AG10803 (cell line): ENCODE measurements at regions not wholly inside any gene's neighbourhood (a gene's known extent, or its start where the extent isn't known, plus 50 kb on each side); places are given as distances from the start of the nearest gene placed in this dataset.
A peak's percentile ranks its signal among the peaks of the same experiment; 100 is the strongest.

ENCODE experiments used
- DNase-seq: peaks from one replicate; pipeline ENCODE4 v3.0.0; 2010; ENCODE audit warnings: low read depth
- H3K4me3 ChIP-seq: 2 replicates; pipeline ENCODE4 v1.5.1; 2011; ENCODE audit warnings: mild to moderate bottlenecking, low read length, control low read depth
- CTCF ChIP-seq: conservative IDR thresholded peaks from 2 replicates; pipeline ENCODE4 v1.5.1; 2011; ENCODE audit warnings: mild to moderate bottlenecking, low read length, control low read depth, inconsistent platforms

DNA sequence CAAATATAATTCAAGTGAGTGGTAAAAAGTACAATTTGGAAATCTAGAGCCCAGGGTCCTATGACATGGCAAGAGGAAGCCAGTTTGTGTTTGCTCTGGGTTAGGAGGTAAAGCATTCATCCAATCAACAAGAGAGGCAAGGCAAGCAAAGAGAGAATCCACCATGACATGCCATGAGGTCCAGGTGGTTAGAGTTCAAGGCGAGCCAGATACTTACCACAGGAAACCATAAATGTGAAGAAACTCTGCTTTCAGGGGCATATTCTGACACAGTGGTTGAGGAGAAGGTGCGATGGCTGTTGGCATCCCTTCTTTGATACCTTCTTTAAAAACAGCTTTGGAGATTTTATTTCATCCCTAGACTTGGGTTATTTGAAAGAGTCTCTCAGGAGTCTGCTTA lies 193.8 kb upstream of the MAN1A1 start:
- TF ChIP-seq CTCF = no peak
- no peak for DNase-seq
- H3K4me3 ChIP-seq = no peak overlapping the region

DNA sequence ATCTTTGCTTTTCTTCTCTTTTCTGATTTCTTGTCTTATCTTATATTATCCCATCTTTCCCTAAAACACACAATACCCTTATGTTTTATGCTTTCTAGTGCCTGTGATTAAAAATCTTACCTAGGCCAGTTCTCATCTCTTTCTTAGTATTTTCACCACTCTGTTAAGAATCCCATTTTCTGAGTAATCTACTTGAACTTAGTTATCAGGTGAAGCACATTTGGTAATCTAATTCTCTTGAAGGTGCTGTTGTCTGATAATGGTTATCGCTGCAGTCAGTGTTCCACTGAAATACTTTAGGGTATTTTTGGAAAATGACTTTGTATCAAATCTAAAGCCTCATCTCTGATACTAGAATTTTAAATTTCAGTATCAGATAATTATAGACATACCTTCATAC lies 192.5 kb upstream of the MAN1A1 start:
- TF ChIP-seq CTCF = no peak
- H3K4me3 ChIP-seq = no peak overlapping the region
- DNase-seq = no peak

DNA sequence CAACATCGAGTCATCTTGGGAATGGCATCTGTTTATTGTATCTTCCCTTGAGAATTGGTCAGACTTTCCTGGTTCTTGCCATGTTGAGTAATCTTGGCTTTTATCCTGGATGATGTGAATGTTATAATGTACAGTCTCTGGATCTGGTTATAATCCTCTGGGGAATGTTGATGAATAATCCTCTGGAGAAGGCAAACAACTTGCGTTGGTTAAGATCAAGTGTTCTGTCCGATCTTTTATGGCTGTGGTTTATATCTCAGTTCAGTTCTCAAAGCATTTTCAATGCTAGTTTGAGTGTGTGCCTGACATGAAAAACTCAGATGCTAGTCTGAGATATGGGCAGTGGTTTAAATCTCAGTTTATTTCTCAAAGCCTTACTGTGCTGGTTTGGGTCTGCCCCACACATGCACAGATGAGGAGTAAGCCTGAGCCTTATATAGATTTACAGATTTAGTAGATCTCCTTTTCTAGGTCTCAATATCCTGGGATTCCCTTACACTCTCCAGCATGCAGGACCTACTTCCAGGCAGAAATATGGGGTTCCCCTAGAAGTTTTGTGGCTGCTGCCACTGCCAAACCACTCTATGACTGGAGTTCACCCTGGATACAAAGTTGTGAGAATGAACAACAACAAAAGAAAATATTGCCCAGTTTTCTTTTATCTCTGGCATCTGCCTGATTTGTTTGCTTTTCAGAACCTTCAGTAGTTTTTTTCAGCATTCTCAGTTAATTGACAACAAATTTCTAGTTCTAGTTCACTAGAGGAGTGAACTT lies 191.8 kb upstream of the MAN1A1 start:
- TF ChIP-seq CTCF = no peak
- peak; percentile 100 for DNase-seq
- H3K4me3 ChIP-seq = no peak overlapping the region

- H3K4me3 ChIP-seq = no peak overlapping the region
- DNase-seq = no peak
- TF ChIP-seq CTCF = no peak
Observed at GRCh38 chr6:119540417-119540816, 190.9 kb upstream of the MAN1A1 start.

DNA sequence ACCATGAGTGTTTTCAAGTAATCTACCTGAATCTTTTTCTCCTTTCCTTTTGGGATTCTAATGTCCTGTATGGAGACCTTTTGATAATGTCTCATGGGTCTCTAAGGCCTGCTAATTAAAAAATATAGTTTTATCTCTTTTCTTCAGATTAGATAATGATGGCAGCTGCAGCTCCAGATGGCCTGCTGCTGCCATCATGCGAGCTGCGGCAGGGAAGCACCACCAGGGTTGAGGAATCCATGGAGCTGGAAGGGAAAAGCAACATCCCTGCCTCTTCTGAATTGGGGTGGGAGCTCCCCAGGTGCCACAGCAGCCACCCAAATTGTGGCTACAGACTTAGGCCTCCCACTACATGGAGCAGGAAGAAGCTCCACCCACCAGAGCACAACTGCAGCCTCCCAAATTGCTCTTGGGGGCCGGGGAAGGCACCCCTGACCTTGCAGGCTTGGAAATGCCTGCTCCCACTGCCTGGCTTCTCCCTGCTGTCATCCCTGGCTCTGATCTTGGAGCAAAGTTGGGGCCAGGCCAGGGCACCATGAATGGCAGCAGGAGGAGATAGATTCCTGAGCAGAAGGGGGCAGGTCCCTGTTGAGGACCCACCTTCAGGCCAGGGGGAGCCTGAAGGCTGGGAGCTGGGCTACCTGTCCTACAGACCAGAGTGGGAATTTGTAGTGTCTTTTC lies 189.6 kb upstream of the MAN1A1 start:
- no peak overlapping the region for H3K4me3 ChIP-seq
- DNase-seq = no peak
- TF ChIP-seq CTCF = no peak

DNA sequence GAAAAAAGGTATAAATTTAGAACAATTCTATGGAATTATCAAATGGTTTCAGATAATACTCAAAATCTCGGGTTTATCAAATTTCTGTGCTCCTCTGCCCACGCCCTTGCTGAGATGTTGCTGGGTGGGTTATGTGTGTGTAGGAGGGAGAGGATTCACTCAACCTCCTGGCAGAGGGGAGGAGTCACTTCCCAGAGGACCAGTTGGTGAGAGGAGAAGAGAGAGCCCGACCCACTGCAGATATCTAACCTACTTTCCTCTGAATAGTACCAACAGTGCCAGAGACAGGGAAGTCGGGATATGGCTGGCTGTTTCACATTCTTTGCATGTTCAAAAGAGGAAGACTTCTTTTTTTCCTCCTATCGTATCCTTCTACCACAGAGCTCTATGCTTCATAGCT lies 187.1 kb upstream of the MAN1A1 start:
- no peak for DNase-seq
- H3K4me3 ChIP-seq = no peak overlapping the region
- no peak for TF ChIP-seq CTCF

DNA sequence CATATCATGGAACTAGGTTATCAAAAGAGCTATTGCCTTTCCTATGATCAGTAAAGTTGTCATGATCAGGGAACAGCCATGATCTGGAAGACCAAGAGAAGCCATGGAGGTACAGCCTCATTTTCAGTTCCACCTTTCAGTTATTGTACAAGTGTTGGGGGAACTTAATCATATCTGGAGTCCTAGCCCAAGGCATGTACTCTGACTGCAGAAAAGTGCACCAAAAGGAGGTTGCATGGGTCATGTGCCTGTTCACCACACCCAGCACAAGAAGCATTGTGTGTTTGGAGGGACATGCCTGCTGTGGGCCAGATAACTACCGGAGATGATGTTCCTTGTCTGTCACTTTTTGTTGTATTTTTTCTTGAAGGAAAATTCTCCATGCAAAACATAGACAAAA lies 185.8 kb upstream of the MAN1A1 start:
- no peak for TF ChIP-seq CTCF
- no peak for DNase-seq

More for the DNA sequence above, 185.8 kb upstream of the MAN1A1 start:
- H3K4me3 ChIP-seq = no peak overlapping the region
